Neural cell (in vitro differentiated cells): ENCODE measurements at regions not wholly inside any gene's neighbourhood (a gene's known extent, or its start where the extent isn't known, plus 50 kb on each side); places are given as distances from the start of the nearest gene placed in this dataset.

ENCODE experiments used
- EP300 ChIP-seq: fragments of 450-650 bp; conservative IDR thresholded peaks from 2 replicates; pipeline ENCODE4 v1.6.1; 2014; ENCODE audit warnings: antibody characterized with exemption, mild to moderate bottlenecking, moderate library complexity; ENCODE audit not compliant: poor library complexity, severe bottlenecking
- EZH2 ChIP-seq: fragments of 200-600, 300-800 bp; shearing (Covaris generic), sonication (generic); IDR thresholded peaks from 2 replicates; pipeline ENCODE4 v1.6.1; 2014; ENCODE audit warnings: antibody characterized with exemption, low read length, borderline replicate concordance, mild to moderate bottlenecking; ENCODE audit not compliant: insufficient read depth, poor library complexity, severe bottlenecking
- MXI1 ChIP-seq: fragments of 450-650 bp; conservative IDR thresholded peaks from 2 replicates; pipeline ENCODE4 v1.6.1; 2014; ENCODE audit warnings: antibody characterized with exemption, mild to moderate bottlenecking; ENCODE audit not compliant: poor library complexity, severe bottlenecking
- RAD21 ChIP-seq: fragments of 450-650 bp; conservative IDR thresholded peaks from 2 replicates; pipeline ENCODE4 v1.6.1; 2014; ENCODE audit warnings: antibody characterized with exemption, mild to moderate bottlenecking, moderate library complexity
- TF ChIP-seq, protein P1 (sequence below): IDR thresholded peaks from 2 replicates; pipeline ENCODE4 v1.6.1; 2012; ENCODE audit warnings: borderline replicate concordance
- TF ChIP-seq, protein P2 (sequence below): fragments of 450-650 bp; IDR thresholded peaks from 2 replicates; pipeline ENCODE4 v1.5.1; 2014; ENCODE audit warnings: antibody characterized with exemption, mild to moderate bottlenecking, moderate library complexity; ENCODE audit not compliant: poor library complexity, severe bottlenecking

DNA sequence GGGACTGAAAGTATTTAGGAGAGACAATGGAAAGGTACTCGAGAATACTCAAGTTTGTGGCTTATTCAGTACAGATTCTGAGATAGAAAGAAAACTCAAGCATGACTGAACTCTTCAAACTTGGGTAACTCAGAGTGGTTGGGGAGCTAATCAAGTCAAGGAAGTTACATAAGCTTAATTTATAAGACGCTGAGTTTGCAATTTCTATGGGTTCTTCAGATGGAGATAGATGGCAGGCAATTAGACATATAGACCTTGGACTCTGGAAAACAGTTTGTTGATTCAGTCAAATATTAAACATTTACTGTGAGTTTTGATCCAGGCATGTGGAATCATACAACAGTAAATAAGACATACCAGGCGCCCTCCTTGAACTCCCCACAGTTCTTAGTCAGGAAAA lies 1749.9 kb upstream of the TENM3 start:
- TF ChIP-seq EZH2 (no peak), EP300 (no peak), MXI1 (no peak), RAD21 (no peak)
- TF ChIP-seq, protein P1, sequence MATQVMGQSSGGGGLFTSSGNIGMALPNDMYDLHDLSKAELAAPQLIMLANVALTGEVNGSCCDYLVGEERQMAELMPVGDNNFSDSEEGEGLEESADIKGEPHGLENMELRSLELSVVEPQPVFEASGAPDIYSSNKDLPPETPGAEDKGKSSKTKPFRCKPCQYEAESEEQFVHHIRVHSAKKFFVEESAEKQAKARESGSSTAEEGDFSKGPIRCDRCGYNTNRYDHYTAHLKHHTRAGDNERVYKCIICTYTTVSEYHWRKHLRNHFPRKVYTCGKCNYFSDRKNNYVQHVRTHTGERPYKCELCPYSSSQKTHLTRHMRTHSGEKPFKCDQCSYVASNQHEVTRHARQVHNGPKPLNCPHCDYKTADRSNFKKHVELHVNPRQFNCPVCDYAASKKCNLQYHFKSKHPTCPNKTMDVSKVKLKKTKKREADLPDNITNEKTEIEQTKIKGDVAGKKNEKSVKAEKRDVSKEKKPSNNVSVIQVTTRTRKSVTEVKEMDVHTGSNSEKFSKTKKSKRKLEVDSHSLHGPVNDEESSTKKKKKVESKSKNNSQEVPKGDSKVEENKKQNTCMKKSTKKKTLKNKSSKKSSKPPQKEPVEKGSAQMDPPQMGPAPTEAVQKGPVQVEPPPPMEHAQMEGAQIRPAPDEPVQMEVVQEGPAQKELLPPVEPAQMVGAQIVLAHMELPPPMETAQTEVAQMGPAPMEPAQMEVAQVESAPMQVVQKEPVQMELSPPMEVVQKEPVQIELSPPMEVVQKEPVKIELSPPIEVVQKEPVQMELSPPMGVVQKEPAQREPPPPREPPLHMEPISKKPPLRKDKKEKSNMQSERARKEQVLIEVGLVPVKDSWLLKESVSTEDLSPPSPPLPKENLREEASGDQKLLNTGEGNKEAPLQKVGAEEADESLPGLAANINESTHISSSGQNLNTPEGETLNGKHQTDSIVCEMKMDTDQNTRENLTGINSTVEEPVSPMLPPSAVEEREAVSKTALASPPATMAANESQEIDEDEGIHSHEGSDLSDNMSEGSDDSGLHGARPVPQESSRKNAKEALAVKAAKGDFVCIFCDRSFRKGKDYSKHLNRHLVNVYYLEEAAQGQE = no peak
- TF ChIP-seq, protein P2, sequence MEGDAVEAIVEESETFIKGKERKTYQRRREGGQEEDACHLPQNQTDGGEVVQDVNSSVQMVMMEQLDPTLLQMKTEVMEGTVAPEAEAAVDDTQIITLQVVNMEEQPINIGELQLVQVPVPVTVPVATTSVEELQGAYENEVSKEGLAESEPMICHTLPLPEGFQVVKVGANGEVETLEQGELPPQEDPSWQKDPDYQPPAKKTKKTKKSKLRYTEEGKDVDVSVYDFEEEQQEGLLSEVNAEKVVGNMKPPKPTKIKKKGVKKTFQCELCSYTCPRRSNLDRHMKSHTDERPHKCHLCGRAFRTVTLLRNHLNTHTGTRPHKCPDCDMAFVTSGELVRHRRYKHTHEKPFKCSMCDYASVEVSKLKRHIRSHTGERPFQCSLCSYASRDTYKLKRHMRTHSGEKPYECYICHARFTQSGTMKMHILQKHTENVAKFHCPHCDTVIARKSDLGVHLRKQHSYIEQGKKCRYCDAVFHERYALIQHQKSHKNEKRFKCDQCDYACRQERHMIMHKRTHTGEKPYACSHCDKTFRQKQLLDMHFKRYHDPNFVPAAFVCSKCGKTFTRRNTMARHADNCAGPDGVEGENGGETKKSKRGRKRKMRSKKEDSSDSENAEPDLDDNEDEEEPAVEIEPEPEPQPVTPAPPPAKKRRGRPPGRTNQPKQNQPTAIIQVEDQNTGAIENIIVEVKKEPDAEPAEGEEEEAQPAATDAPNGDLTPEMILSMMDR = no peak
